ENCODE measurements at regions not wholly inside any gene's neighbourhood (a gene's known extent, or its start where the extent isn't known, plus 50 kb on each side); places are given as distances from the start of the nearest gene placed in this dataset.

- Histone ChIP-seq H4K91ac (ENCODE audit: low read length) (peak overlapping the region; percentile 36), H3K4me2 (ENCODE audit: low read length, poor library complexity, severe bottlenecking) (no peak overlapping the region), H2AK5ac (ENCODE audit: low read length, severe bottlenecking) (no peak overlapping the region), H3K4me3 (ENCODE audit: insufficient read depth in 1 of 2, low read depth in 1 of 2, low read length in 2 of 2) (peak overlapping the region in 1 of 2 experiments; percentile 30), H3K4me1 (ENCODE audit: control insufficient read depth, insufficient read depth, low read depth, low read length) (peaks cover 18% of the 10 kb centered on the region), H3K27ac (ENCODE audit: low read length, poor library complexity, severe bottlenecking) (no peak overlapping the region), H2BK12ac (ENCODE audit: low read length in 2 of 2) (no peak overlapping the region), H2BK5ac (ENCODE audit: low read depth, low read length, poor library complexity, severe bottlenecking) (no peak overlapping the region), H3K79me1 (replicated peaks; ENCODE audit: low read length, poor library complexity, severe bottlenecking) (no peaks in the 10 kb centered on the region), H3K23ac (ENCODE audit: low read length in 2 of 2) (no peak overlapping the region), H2BK15ac (ENCODE audit: low read depth, poor library complexity, severe bottlenecking) (no peak overlapping the region), H3K9me3 (ENCODE audit: control insufficient read depth, low read length) (peaks cover 21% of the 10 kb centered on the region), H3K27me3 (ENCODE audit: control insufficient read depth in 1 of 2, insufficient read depth in 1 of 2, low read length in 2 of 2) (peaks cover 0 to 11% of the 10 kb centered on the region in 2 experiments), H3K9ac (ENCODE audit: low read length) (no peak overlapping the region), H3K14ac (ENCODE audit: low read length in 2 of 2) (peak overlapping the region in 1 of 2 experiments; percentile 5), H3K36me3 (ENCODE audit: control insufficient read depth in 1 of 2, insufficient read depth in 2 of 2, low read depth in 1 of 2, low read length in 2 of 2) (no peaks in the 10 kb centered on the region), H3K4ac (ENCODE audit: low read depth in 1 of 2, low read length in 2 of 2) (no peak overlapping the region), H2BK120ac (ENCODE audit: low read depth, low read length) (no peak overlapping the region), H3K18ac (ENCODE audit: low read depth in 1 of 2, low read length in 2 of 2) (peak overlapping the region in 1 of 2 experiments; percentile 38), H2AFZ (ENCODE audit: low read depth, low read length) (no peak overlapping the region), H4K8ac (ENCODE audit: low read length) (no peak overlapping the region)
- no peak for DNase-seq
- 98% methylated on average over 7 of the region's 8 CpGs for WGBS
Measured at GRCh38 chr16:87188104-87188503, 129.1 kb downstream of the C16orf95 start.

- Histone ChIP-seq H2BK120ac (ENCODE audit: low read depth, low read length) (no peak overlapping the region), H3K27ac (ENCODE audit: low read length, poor library complexity, severe bottlenecking) (no peak overlapping the region), H4K8ac (ENCODE audit: low read length) (no peak overlapping the region), H3K14ac (ENCODE audit: low read length in 2 of 2) (no peak overlapping the region), H3K4me2 (ENCODE audit: low read length, poor library complexity, severe bottlenecking) (no peak overlapping the region), H3K4me1 (ENCODE audit: control insufficient read depth, insufficient read depth, low read depth, low read length) (peaks cover 18% of the 10 kb centered on the region), H3K79me1 (replicated peaks; ENCODE audit: low read length, poor library complexity, severe bottlenecking) (no peaks in the 10 kb centered on the region), H3K9me3 (ENCODE audit: control insufficient read depth, low read length) (peaks cover 21% of the 10 kb centered on the region), H2BK12ac (ENCODE audit: low read length in 2 of 2) (no peak overlapping the region), H3K4me3 (ENCODE audit: insufficient read depth in 1 of 2, low read depth in 1 of 2, low read length in 2 of 2) (no peak overlapping the region), H3K9ac (ENCODE audit: low read length) (no peak overlapping the region), H2BK5ac (ENCODE audit: low read depth, low read length, poor library complexity, severe bottlenecking) (no peak overlapping the region), H3K18ac (ENCODE audit: low read depth in 1 of 2, low read length in 2 of 2) (no peak overlapping the region), H2AFZ (ENCODE audit: low read depth, low read length) (no peak overlapping the region), H2AK5ac (ENCODE audit: low read length, severe bottlenecking) (no peak overlapping the region), H3K23ac (ENCODE audit: low read length in 2 of 2) (no peak overlapping the region), H4K91ac (ENCODE audit: low read length) (no peak overlapping the region), H3K27me3 (ENCODE audit: control insufficient read depth in 1 of 2, insufficient read depth in 1 of 2, low read length in 2 of 2) (peaks cover 0 to 1% of the 10 kb centered on the region in 2 experiments), H2BK15ac (ENCODE audit: low read depth, poor library complexity, severe bottlenecking) (no peak overlapping the region), H3K4ac (ENCODE audit: low read depth in 1 of 2, low read length in 2 of 2) (no peak overlapping the region), H3K36me3 (ENCODE audit: control insufficient read depth in 1 of 2, insufficient read depth in 2 of 2, low read depth in 1 of 2, low read length in 2 of 2) (no peaks in the 10 kb centered on the region)
- 97% methylated on average over 8 of the region's 8 CpGs for WGBS
- DNase-seq = no peak
Measured at GRCh38 chr16:87189426-87189825, 127.8 kb downstream of the C16orf95 start.

- no peak overlapping the region for H2AK5ac ChIP-seq (ENCODE audit: low read length, severe bottlenecking)
- no peaks in the 10 kb centered on the region for H3K36me3 ChIP-seq (ENCODE audit: control insufficient read depth in 1 of 2, insufficient read depth in 2 of 2, low read depth in 1 of 2, low read length in 2 of 2)
- H2BK5ac ChIP-seq (ENCODE audit: low read depth, low read length, poor library complexity, severe bottlenecking) = no peak overlapping the region
- H3K4me3 ChIP-seq (ENCODE audit: insufficient read depth in 1 of 2, low read depth in 1 of 2, low read length in 2 of 2) = peak overlapping the region in 1 of 2 experiments; percentile 27
- no peak overlapping the region for H4K91ac ChIP-seq (ENCODE audit: low read length)
- no peak overlapping the region for H2AFZ ChIP-seq (ENCODE audit: low read depth, low read length)
- H3K14ac ChIP-seq (ENCODE audit: low read length in 2 of 2) = no peak overlapping the region
- WGBS = 80% methylated on average over 6 of the region's 9 CpGs
- no peak overlapping the region for H2BK15ac ChIP-seq (ENCODE audit: low read depth, poor library complexity, severe bottlenecking)
- H3K79me1 ChIP-seq (replicated peaks; ENCODE audit: low read length, poor library complexity, severe bottlenecking) = no peaks in the 10 kb centered on the region
- H2BK12ac ChIP-seq (ENCODE audit: low read length in 2 of 2) = no peak overlapping the region
- H3K18ac ChIP-seq (ENCODE audit: low read depth in 1 of 2, low read length in 2 of 2) = no peak overlapping the region
- peaks cover 21% of the 10 kb centered on the region for H3K9me3 ChIP-seq (ENCODE audit: control insufficient read depth, low read length)
- H3K23ac ChIP-seq (ENCODE audit: low read length in 2 of 2) = no peak overlapping the region
- H3K27me3 ChIP-seq (ENCODE audit: control insufficient read depth in 1 of 2, insufficient read depth in 1 of 2, low read length in 2 of 2) = no peaks in the 10 kb centered on the region
- DNase-seq = no peak
- no peak overlapping the region for H3K4ac ChIP-seq (ENCODE audit: low read depth in 1 of 2, low read length in 2 of 2)
- H4K8ac ChIP-seq (ENCODE audit: low read length) = no peak overlapping the region
- H3K9ac ChIP-seq (ENCODE audit: low read length) = no peak overlapping the region
- H3K27ac ChIP-seq (ENCODE audit: low read length, poor library complexity, severe bottlenecking) = no peak overlapping the region
- H3K4me1 ChIP-seq (ENCODE audit: control insufficient read depth, insufficient read depth, low read depth, low read length) = peaks cover 18% of the 10 kb centered on the region
- H2BK120ac ChIP-seq (ENCODE audit: low read depth, low read length) = no peak overlapping the region
- H3K4me2 ChIP-seq (ENCODE audit: low read length, poor library complexity, severe bottlenecking) = no peak overlapping the region
Measured at GRCh38 chr16:87190288-87191230, 126.6 kb downstream of the C16orf95 start.

DNA sequence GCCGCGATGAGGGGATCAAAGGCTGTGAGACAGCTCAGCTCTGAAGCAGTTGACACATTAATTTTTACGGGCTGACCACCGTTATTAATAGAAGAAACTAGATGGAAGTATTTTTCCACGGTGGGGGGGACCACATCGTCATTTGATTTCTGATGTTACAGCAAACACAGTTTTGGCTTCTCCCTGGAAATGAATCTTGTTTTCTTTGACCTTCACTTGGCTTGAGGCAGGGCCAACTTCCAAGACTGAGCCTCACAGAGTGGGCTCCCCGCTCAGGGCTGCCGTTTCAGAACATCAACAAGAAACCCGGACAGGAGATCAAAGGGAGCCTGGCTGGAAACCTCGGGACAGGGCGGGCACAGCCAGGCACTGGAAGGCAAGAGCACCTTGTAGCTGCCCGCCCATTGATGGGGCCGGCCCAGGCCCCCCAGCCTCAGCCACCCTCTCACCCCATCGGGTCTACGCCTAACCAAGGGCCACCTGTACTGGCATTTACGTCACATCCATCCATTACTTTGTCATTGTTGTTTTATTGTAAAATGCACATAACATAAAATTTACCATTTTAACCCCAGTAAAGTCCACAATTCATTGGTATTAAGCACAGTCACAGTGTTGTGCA lies 124.6 kb downstream of the C16orf95 start:
- Histone ChIP-seq H3K18ac (ENCODE audit: low read depth in 1 of 2, low read length in 2 of 2) (no peak overlapping the region), H2BK5ac (ENCODE audit: low read depth, low read length, poor library complexity, severe bottlenecking) (no peak overlapping the region), H2BK15ac (ENCODE audit: low read depth, poor library complexity, severe bottlenecking) (no peak overlapping the region), H4K8ac (ENCODE audit: low read length) (no peak overlapping the region), H2BK12ac (ENCODE audit: low read length in 2 of 2) (no peak overlapping the region), H4K91ac (ENCODE audit: low read length) (no peak overlapping the region), H3K4me2 (ENCODE audit: low read length, poor library complexity, severe bottlenecking) (no peak overlapping the region), H3K14ac (ENCODE audit: low read length in 2 of 2) (no peak overlapping the region), H3K4ac (ENCODE audit: low read depth in 1 of 2, low read length in 2 of 2) (no peak overlapping the region), H3K9ac (ENCODE audit: low read length) (no peak overlapping the region), H3K79me1 (replicated peaks; ENCODE audit: low read length, poor library complexity, severe bottlenecking) (no peaks in the 10 kb centered on the region), H3K36me3 (ENCODE audit: control insufficient read depth in 1 of 2, insufficient read depth in 2 of 2, low read depth in 1 of 2, low read length in 2 of 2) (no peaks in the 10 kb centered on the region), H3K27me3 (ENCODE audit: control insufficient read depth in 1 of 2, insufficient read depth in 1 of 2, low read length in 2 of 2) (peaks cover 0 to 5% of the 10 kb centered on the region in 2 experiments), H2AK5ac (ENCODE audit: low read length, severe bottlenecking) (no peak overlapping the region), H2BK120ac (ENCODE audit: low read depth, low read length) (no peak overlapping the region), H3K4me1 (ENCODE audit: control insufficient read depth, insufficient read depth, low read depth, low read length) (peaks cover 14% of the 10 kb centered on the region), H3K9me3 (ENCODE audit: control insufficient read depth, low read length) (peaks cover 21% of the 10 kb centered on the region), H3K4me3 (ENCODE audit: insufficient read depth in 1 of 2, low read depth in 1 of 2, low read length in 2 of 2) (no peak overlapping the region), H2AFZ (ENCODE audit: low read depth, low read length) (no peak overlapping the region), H3K23ac (ENCODE audit: low read length in 2 of 2) (no peak overlapping the region), H3K27ac (ENCODE audit: low read length, poor library complexity, severe bottlenecking) (no peak overlapping the region)
- DNase-seq = no peak
- WGBS = 96% methylated on average over 16 of the region's 16 CpGs

Measured in mesenchymal stem cell (in vitro differentiated cells and primary cell).